Osteocyte (in vitro differentiated cells): ENCODE measurements at regions not wholly inside any gene's neighbourhood (a gene's known extent, or its start where the extent isn't known, plus 50 kb on each side); places are given as distances from the start of the nearest gene placed in this dataset.

Experiments
- DNase-seq: peaks from one replicate; pipeline ENCODE4 v3.0.0; 2021; ENCODE audit warnings: mixed read lengths; ENCODE audit not compliant: unreplicated experiment; ENCODE audit errors: extremely low spot score
- H3K27ac Mint-ChIP-seq: one replicate; pipeline ENCODE4 v1.8.0; 2021; ENCODE audit warnings: mild to moderate bottlenecking, mixed read lengths; ENCODE audit not compliant: unreplicated experiment
- H3K27me3 Mint-ChIP-seq: one replicate; pipeline ENCODE4 v1.8.0; 2021; ENCODE audit warnings: mixed read lengths; ENCODE audit not compliant: unreplicated experiment
- H3K36me3 Mint-ChIP-seq: one replicate; pipeline ENCODE4 v1.8.0; 2021; ENCODE audit warnings: mixed read lengths; ENCODE audit not compliant: unreplicated experiment
- H3K4me1 Mint-ChIP-seq: one replicate; pipeline ENCODE4 v1.8.0; 2021; ENCODE audit warnings: mixed read lengths; ENCODE audit not compliant: unreplicated experiment
- H3K4me3 Mint-ChIP-seq: one replicate; pipeline ENCODE4 v1.8.0; 2021; ENCODE audit warnings: mild to moderate bottlenecking, moderate library complexity, mixed read lengths; ENCODE audit not compliant: unreplicated experiment
- H3K9me3 Mint-ChIP-seq: one replicate; pipeline ENCODE4 v1.8.0; 2021; ENCODE audit warnings: mixed read lengths; ENCODE audit not compliant: unreplicated experiment
- CTCF ChIP-seq: fragments of 200-600 bp; sonication (generic); IDR thresholded peaks from 2 replicates; pipeline ENCODE4 v1.5.0; 2021; ENCODE audit warnings: antibody characterized with exemption, mild to moderate bottlenecking, moderate library complexity

DNA sequence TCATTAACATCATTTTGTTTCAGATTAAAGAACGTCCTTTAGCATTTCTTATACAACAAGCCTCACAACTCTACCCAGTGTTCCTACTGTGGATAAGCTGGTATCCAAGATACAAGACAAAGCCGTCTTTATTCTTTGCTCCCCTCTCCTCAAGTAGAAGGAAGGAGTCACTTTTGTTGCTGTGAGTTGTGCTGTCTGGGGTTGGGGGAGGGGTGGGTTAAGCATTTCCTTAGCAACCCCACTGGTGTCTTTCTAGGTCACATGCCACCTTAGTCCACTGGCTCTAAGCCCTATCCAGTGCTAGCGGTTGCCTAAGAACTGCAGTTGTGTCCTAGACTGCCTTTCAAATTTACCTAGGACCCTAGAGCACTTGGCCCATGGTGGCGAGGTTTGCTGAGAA, 155.6 kb upstream of the PIEZO2 start:
- DNase-seq, result no peak

DNA sequence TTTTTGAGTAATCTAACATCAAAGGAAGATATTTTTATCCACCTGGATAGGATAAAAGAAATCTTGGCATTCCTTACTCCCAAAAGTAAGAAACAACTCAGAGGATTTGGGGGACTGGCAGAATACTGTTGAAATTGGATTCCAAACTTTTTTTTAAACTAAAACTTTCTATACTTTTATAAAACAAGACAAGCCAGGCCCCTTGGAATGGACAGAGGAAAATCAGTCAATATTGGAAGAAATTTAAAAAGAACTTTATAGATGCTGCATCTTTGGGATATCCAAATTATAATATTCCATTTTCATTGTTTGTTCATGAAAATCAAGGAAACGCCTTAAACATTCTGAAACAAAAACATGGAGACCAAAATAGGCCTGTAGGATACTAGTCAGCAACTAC, 147.6 kb upstream of the PIEZO2 start:
- no peak for DNase-seq
- H3K9me3 Mint-ChIP-seq, result peaks cover 25% of the 10 kb centered on the region
- no peak overlapping the region for H3K4me3 Mint-ChIP-seq
- no peak for TF ChIP-seq CTCF
- H3K27ac Mint-ChIP-seq, result no peak overlapping the region
- no peaks in the 10 kb centered on the region for H3K27me3 Mint-ChIP-seq
- H3K36me3 Mint-ChIP-seq, result peaks cover 7% of the 10 kb centered on the region
- no peaks in the 10 kb centered on the region for H3K4me1 Mint-ChIP-seq

More for the DNA sequence above, 155.6 kb upstream of the PIEZO2 start:
- Mint-ChIP-seq H3K9me3 (peaks cover 40% of the 10 kb centered on the region), H3K36me3 (peaks cover 8% of the 10 kb centered on the region), H3K27ac (no peak overlapping the region), H3K4me1 (no peaks in the 10 kb centered on the region), H3K27me3 (no peaks in the 10 kb centered on the region), H3K4me3 (no peak overlapping the region)
- no peak for TF ChIP-seq CTCF

DNA sequence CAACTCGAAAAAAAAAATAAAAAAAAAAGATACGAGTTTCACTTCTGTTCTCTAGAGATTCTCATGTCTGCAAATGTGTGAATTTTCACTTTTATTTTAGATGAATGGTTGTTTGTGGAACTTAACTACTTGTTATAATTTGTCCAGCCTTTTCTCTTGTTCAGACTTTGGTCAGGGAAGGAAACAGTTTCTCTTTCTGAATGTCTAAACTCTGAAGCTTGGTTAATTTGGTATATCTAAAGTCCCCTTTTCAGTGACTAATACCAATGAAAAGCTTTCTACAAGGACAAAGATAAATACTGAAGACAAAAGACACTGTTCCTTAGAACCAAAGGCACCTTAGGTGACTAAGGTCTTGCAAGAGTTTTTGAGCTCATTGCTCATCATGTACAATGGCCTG, 144.4 kb upstream of the PIEZO2 start:
- H3K4me1 Mint-ChIP-seq, result peaks cover 3% of the 10 kb centered on the region
- no peaks in the 10 kb centered on the region for H3K27me3 Mint-ChIP-seq
- no peak for DNase-seq
- no peak for TF ChIP-seq CTCF
- no peak overlapping the region for H3K27ac Mint-ChIP-seq
- no peaks in the 10 kb centered on the region for H3K9me3 Mint-ChIP-seq
- H3K36me3 Mint-ChIP-seq, result peaks cover 2% of the 10 kb centered on the region
- H3K4me3 Mint-ChIP-seq, result no peak overlapping the region

DNA sequence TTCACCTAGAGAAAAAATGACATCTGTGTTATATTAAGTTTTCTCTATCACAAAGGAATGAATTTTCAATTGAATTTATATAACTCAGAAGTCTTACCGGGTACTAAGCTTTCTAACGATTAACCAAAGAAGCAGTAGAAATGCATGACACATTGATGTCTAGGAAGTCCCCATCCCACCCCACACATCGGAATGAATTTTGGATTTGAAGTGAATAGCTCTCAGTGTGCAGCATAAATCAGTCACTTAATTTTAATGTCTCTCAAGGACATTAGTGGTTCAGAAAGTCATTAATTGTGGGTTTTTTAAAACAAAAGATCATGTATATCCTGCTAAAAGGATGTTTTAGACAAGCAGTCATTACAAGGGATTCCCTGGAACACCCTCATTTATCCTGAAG, 141.4 kb upstream of the PIEZO2 start:
- Mint-ChIP-seq H3K27ac (no peak overlapping the region), H3K4me1 (peaks cover 3% of the 10 kb centered on the region), H3K36me3 (peaks cover 2% of the 10 kb centered on the region), H3K9me3 (no peaks in the 10 kb centered on the region), H3K27me3 (no peaks in the 10 kb centered on the region), H3K4me3 (no peak overlapping the region)
- no peak for DNase-seq
- no peak for TF ChIP-seq CTCF

- no peak for DNase-seq
- Mint-ChIP-seq H3K36me3 (peaks cover 2% of the 10 kb centered on the region), H3K4me3 (no peak overlapping the region), H3K27ac (no peak overlapping the region), H3K4me1 (peaks cover 7% of the 10 kb centered on the region), H3K27me3 (no peaks in the 10 kb centered on the region), H3K9me3 (no peaks in the 10 kb centered on the region)
- no peak for TF ChIP-seq CTCF
These were observed 139.9 kb upstream of the PIEZO2 start for GRCh38 chr18:11289248-11289647.
